ENCODE measurements at regions not wholly inside any gene's neighbourhood (a gene's known extent, or its start where the extent isn't known, plus 50 kb on each side); places are given as distances from the start of the nearest gene placed in this dataset.

GRCh38 chr20:60961551-60961950 lies 290.5 kb upstream of the CDH4 start:
- ATAC-seq (no peak), DNase-seq (ENCODE audit: low spot score) (no peak)

- DNase-seq (ENCODE audit: low spot score) (no peak), ATAC-seq (no peak)
These were observed 289.6 kb upstream of the CDH4 start for GRCh38 chr20:60962367-60963045.

DNA sequence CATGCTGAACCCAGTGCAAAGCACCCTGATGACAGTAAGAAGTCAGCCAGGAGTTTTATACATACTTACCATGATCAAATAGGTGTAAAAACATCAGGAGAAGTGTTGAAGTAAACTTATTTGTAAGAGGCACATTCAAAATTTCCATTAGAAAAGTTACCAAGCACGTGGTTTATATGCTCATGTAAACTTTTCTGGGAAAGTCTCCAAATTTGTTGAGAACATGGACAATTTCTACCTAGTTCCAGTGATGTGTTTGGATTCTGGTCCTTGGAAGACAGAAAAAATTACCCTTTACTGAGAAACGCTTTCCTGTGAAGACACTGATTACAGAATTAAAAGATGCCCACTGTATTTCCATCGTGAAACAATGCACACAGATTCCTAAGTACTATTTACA lies 288.9 kb upstream of the CDH4 start:
- no peak for ATAC-seq
- DNase-seq (ENCODE audit: low spot score) = no peak

DNA sequence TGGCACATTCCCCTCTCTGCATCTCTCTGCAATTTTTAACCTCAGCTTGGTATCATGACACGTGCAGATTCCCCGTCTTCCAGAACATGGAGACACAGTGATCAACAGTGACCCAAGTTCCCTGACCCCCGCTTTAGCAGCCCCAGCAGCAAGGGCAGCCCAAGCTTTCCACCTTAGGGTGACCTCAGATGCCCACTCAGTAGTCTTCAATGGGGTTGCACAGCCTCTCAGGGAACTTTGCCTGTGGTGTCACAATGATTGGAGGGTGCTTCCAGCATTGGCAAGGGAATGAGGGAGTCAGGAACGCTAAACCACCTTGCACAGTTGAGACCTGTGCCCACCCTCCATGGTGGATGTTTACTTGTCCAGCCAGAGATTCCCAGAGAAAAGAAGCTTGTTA lies 287.1 kb upstream of the CDH4 start:
- ATAC-seq (no peak), DNase-seq (ENCODE audit: low spot score) (no peak)

GRCh38 chr20:60966031-60966430 lies 286.0 kb upstream of the CDH4 start:
- no peak for ATAC-seq
- DNase-seq (ENCODE audit: low spot score) = no peak

DNA sequence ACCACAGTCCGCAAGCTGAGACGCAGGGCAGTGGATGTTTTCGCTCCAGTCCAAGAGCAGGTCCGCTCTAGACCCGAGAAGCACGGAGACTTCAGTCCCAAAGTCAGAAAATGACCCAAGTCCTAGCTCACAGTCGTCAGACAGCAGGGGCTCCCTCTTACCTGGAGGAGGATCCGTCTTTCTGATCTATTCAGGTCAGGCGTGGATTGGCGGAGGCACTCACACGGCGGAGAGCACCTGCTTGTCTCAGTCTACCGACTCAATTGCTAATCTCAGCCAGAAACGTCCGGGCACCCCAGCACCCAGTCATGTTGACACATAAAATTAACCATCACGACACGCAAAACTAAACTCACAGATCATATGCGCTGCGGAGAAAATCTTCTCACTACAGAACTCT lies 285.3 kb upstream of the CDH4 start:
- ATAC-seq (no peak), DNase-seq (ENCODE audit: low spot score) (no peak)

GRCh38 chr20:60967431-60968316 lies 284.4 kb upstream of the CDH4 start:
- ATAC-seq (no peak), DNase-seq (ENCODE audit: low spot score) (no peak)

DNA sequence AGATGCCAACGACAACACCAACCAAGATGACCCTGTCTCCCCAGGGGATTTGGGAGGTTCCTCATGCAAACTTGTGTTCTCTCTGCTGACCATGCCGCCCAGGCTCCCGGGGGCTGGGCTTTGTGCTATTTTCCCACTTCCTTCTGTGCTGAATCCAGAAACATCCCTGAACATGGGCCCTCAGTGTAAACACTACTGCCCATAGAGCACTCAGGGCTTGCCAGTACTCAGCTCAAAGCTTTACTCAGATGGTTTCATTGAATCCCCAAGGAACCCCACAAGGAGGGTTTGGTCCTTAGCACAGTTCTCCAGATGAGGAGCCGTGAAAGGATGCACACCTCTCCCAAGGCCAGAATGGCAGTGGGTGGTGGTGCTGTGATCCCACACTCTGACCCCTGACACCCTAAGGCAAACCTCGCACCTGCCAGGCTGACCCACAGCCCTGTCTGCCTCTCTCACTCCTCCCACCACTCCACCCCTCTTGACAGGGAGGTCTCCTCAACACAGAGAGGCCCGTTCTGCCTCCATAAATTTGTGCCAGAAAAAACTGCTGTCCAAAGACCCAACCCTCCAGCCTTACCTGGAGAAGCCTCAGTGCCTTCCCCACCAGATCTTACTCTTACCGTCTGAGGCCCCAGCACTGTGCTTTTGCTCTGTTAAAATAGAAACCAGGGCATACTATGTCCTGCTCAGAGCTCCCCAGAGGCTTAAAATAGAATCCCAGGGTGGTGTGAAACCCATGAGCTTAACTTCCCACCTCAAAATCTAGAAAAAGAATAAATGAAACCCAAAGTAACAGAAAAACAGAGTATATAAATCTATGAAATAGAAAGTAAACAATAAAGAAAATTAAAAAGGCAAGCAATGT lies 283.0 kb upstream of the CDH4 start:
- no peak for ATAC-seq
- no peak for DNase-seq (ENCODE audit: low spot score)

GRCh38 chr20:60970601-60971000 lies 281.5 kb upstream of the CDH4 start:
- ATAC-seq = no peak

DNA sequence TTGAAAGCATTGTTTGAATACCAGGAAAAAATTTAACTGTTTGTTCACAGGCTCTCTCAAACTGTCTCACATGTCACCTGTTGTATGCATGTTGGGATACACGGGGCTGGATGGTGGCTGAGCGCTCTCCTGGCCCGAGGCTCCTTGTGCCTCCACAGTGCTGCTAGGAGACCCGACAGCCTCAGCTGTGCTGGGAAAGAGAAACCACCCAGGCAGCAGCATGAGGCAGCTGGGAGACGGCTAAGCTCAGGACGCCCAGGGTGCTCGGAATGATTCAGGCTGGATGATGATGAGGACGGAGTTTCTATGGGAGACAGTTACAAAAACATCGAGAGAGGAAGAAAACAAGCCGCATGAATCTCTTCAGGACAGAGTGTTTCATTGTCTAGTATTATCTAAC lies 278.0 kb upstream of the CDH4 start:
- DNase-seq (ENCODE audit: low spot score) (no peak), ATAC-seq (no peak)

More at GRCh38 chr20:60970601-60971000, 281.5 kb upstream of the CDH4 start:
- DNase-seq (ENCODE audit: low spot score) = no peak

DNA sequence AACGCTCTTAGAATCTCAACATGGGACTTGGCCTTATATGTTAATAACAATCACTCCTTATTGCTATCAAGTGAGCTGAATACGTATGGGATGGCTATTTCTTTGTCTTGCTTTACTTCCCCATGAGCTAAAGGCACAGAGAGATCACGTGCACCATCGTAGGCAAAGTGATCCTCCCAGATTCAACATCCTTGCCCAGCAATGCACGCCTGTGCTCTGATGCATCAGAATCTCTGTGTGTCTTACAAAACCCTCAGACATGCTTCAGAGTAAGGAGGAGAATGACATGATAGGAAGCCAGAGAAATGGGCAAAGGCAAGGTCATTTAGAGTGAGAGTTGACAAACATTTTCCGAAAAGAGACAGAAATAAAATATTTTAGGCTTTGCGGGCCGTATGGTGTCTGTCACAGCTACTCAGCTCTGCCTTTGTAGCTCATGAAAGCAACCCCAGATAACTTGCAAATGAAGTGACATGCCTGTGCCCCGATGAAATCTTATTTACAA lies 277.6 kb upstream of the CDH4 start:
- no peak for DNase-seq (ENCODE audit: low spot score)
- no peak for ATAC-seq

GRCh38 chr20:60976139-60976538 lies 275.9 kb upstream of the CDH4 start:
- no peak for ATAC-seq
- DNase-seq (ENCODE audit: low spot score) = no peak

DNA sequence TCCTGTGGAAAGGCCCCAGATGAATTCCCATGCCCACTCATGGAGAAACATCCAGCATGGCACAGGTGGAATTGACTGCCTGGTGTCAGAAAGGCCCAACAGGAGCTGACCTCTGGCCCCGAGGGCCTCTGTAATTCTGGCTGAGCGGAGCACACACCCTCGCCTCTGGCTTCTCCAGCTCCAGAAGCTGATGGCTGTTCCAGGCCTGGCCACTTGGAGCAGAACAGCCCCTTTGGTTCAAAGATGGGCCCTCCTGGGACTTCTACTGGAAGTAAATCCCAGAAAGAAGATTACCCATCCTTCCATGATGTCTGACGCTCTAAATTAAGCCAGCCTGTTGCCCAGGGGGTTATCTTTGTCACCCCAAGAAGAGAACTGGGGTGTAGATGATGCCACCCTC lies 275.1 kb upstream of the CDH4 start:
- no peak for ATAC-seq
- DNase-seq (ENCODE audit: low spot score) = no peak

- DNase-seq (ENCODE audit: low spot score) (no peak), ATAC-seq (no peak)
These were observed 274.2 kb upstream of the CDH4 start for GRCh38 chr20:60977901-60978300.

DNA sequence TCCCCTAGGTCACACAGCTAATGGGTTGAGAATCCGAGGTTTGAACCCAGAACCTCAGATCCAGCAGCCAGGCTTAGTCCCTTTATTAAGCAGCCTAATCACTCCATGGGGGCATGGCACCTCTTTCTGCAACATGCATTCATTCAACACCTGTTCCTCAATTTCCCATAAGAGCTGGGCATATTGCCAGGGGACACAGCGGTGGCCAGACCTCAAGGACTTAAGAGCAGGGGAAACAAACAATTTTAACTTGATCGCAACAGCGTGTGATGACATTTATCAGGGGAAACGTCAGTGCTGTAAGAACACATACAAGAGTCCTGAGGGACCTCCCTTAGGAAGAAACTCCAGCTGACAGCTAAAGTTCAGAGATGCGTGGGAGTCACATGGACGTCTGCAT lies 267.4 kb upstream of the CDH4 start:
- ATAC-seq (no peak), DNase-seq (ENCODE audit: low spot score) (no peak)

- ATAC-seq (no peak), DNase-seq (ENCODE audit: low spot score) (no peak)
These were observed 265.4 kb upstream of the CDH4 start for GRCh38 chr20:60986506-60987156.

DNA sequence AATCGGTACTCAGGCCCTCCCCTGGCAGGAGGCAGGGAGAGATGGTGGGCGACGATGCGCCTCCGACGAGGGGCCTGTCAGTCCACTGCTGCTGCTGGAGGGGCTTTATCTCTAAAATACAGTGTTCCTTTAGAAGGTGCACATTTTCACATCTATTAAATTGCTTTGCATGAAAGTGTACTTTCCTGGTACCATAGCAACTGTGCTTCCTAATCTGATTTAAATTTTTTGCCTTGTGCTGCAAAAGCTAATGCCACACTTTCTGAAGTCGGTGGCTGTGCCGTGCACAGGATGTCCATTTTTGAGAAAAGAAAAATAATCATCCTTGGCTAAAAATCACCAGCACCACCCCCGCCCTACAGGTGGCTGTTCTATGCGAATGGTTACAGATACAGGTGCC lies 262.0 kb upstream of the CDH4 start:
- ATAC-seq (no peak), DNase-seq (ENCODE audit: low spot score) (no peak)

GRCh38 chr20:60990643-60991042 lies 261.4 kb upstream of the CDH4 start:
- DNase-seq (ENCODE audit: low spot score) (no peak), ATAC-seq (no peak)

DNA sequence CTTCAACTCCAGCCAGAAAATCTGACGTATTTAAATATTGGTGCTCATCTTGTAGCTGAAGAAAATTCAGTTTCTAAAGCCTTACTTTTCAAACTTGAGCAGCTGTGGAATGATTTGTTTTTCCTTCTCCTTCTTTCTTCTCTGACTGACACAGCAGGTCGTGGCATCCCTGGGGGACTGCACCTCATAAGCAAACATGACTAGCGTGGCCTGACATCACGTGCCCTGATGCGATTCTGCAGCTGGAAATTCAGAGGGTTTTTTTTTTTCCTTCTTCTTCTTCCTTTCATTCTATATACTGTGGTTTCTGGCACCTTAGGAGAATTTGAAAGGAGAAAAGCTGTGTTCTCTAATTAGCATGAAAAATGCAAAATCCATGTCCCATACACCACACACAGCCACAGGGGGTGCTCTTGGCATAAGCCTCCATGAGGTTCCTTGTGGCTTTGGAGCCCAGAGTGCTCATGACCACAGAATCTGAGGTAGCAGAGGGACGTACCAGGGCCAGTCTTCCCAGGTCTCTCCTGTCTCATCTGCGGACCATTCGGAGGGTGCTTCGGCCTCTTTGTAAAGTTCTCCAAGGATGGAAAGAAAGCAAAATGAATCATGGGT lies 258.5 kb upstream of the CDH4 start:
- no peak for DNase-seq (ENCODE audit: low spot score)
- no peak for ATAC-seq

- DNase-seq (ENCODE audit: low spot score) = no peak
- no peak for ATAC-seq
These were observed 252.8 kb upstream of the CDH4 start for GRCh38 chr20:60999250-60999649.

Data from left lobe of liver (tissue), 2 donors.